ENCODE measurements at regions not wholly inside any gene's neighbourhood (a gene's known extent, or its start where the extent isn't known, plus 50 kb on each side); places are given as distances from the start of the nearest gene placed in this dataset.

DNA sequence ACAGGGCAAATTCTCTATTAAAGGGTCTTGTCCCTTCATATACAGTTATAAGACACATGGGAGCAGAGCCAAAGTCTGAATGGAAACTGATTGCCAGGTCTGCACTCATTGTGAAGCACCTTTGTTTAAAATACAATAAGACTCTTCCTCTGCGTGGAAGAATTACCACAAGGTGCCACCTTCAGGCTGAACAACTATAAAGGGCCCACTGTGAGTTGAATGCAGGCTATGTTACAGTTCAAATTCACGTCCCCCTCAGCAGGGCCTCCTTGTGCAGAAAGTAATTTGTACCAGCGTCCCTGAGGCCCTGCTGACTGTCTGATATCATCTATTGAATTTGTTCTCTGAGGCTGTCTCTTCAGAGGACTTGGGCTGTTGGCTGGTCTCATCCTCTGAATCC, 225.8 kb upstream of the TEX13C start:
- no peak for TF ChIP-seq EZH2 (IDR thresholded peaks at IDR 0.05; ENCODE audit: insufficient read depth, low read length)
- TF ChIP-seq, protein P1, sequence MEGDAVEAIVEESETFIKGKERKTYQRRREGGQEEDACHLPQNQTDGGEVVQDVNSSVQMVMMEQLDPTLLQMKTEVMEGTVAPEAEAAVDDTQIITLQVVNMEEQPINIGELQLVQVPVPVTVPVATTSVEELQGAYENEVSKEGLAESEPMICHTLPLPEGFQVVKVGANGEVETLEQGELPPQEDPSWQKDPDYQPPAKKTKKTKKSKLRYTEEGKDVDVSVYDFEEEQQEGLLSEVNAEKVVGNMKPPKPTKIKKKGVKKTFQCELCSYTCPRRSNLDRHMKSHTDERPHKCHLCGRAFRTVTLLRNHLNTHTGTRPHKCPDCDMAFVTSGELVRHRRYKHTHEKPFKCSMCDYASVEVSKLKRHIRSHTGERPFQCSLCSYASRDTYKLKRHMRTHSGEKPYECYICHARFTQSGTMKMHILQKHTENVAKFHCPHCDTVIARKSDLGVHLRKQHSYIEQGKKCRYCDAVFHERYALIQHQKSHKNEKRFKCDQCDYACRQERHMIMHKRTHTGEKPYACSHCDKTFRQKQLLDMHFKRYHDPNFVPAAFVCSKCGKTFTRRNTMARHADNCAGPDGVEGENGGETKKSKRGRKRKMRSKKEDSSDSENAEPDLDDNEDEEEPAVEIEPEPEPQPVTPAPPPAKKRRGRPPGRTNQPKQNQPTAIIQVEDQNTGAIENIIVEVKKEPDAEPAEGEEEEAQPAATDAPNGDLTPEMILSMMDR (IDR thresholded peaks at IDR 0.05; ENCODE audit: insufficient read depth, low read depth, low read length), result no peak
